HepG2 (cell line): ENCODE measurements at regions not wholly inside any gene's neighbourhood (a gene's known extent, or its start where the extent isn't known, plus 50 kb on each side); places are given as distances from the start of the nearest gene placed in this dataset.

Source experiments
- ETV5 ChIP-seq: IDR thresholded peaks from 2 replicates; pipeline ENCODE4 v1.6.1; 2018; ENCODE audit warnings: missing biosample characterization, missing genetic modification reagents, inconsistent platforms, borderline replicate concordance
- NFYB ChIP-seq: sonication (generic); formaldehyde crosslinking; IDR thresholded peaks from 2 replicates; pipeline ENCODE4 v1.4.0; 2020; ENCODE audit warnings: missing genetic modification reagents
- PITX1 ChIP-seq: sonication (generic); formaldehyde crosslinking; IDR thresholded peaks from 2 replicates; pipeline ENCODE4 v1.5.1; 2020; ENCODE audit warnings: mild to moderate bottlenecking, missing genetic modification reagents
- ZNF256 ChIP-seq: sonication (generic); formaldehyde crosslinking; conservative IDR thresholded peaks from 2 replicates; pipeline ENCODE4 v1.4.0; 2020; ENCODE audit warnings: missing genetic modification reagents
- ZNF547 ChIP-seq: sonication (generic); formaldehyde crosslinking; IDR thresholded peaks from 2 replicates; pipeline ENCODE4 v1.5.1; 2020; ENCODE audit warnings: mild to moderate bottlenecking, missing genetic modification reagents
- ZZZ3 ChIP-seq: sonication (generic); formaldehyde crosslinking; IDR thresholded peaks from 2 replicates; pipeline ENCODE4 v1.4.0; 2020; ENCODE audit warnings: missing genetic modification reagents, mild to moderate bottlenecking, borderline replicate concordance
- TF ChIP-seq, protein P1 (sequence below): sonication (generic); formaldehyde crosslinking; IDR thresholded peaks from 2 replicates; pipeline ENCODE4 v1.5.0; 2020; ENCODE audit warnings: mild to moderate bottlenecking, missing genetic modification reagents, moderate library complexity

DNA sequence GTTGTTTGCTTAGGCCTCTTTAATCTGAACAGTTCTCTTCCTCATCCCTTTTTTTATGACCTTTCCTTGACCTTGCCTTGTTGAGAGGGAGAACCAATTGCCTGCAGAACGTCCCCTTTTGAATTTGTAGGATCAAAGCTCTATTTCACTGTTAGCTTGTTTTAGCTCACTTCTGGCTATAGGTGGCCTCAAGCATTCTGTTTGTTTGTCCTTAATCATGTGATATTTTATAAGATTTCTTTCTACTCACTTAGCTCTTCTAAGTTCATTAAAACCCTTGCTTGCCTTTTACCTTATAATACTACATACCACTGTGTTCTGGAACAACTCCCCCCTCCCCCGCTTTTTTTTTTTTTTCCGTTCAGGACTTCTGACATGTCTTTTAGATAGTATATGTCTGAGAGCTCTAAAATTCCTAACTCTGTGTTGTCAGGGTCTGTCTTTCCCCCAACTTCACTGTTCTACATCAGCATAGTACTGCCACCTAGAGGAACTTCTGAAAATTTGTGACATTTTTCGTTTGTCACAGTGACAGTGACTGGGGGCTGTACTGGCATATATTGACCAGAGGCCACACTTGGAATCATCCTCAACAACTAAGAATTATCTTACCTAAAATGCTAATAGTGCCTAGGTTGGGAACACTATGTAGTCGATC, 128.5 kb downstream of the LARP7 start:
- TF ChIP-seq ETV5 (no peak), ZNF547 (no peak), ZZZ3 (no peak), PITX1 (CRISPR knock-in tag) (no peak), NFYB (CRISPR knock-in tag) (no peak), ZNF256 (CRISPR knock-in tag) (no peak)
- TF ChIP-seq, protein P1, sequence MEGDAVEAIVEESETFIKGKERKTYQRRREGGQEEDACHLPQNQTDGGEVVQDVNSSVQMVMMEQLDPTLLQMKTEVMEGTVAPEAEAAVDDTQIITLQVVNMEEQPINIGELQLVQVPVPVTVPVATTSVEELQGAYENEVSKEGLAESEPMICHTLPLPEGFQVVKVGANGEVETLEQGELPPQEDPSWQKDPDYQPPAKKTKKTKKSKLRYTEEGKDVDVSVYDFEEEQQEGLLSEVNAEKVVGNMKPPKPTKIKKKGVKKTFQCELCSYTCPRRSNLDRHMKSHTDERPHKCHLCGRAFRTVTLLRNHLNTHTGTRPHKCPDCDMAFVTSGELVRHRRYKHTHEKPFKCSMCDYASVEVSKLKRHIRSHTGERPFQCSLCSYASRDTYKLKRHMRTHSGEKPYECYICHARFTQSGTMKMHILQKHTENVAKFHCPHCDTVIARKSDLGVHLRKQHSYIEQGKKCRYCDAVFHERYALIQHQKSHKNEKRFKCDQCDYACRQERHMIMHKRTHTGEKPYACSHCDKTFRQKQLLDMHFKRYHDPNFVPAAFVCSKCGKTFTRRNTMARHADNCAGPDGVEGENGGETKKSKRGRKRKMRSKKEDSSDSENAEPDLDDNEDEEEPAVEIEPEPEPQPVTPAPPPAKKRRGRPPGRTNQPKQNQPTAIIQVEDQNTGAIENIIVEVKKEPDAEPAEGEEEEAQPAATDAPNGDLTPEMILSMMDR = peak; percentile 65
